A673 (cell line): ENCODE measurements at regions not wholly inside any gene's neighbourhood (a gene's known extent, or its start where the extent isn't known, plus 50 kb on each side); places are given as distances from the start of the nearest gene placed in this dataset.

Source experiments
- BruUV-seq: library from RNA; stranded (reverse); fragments of 400-500 nt; replicated peaks from 2 replicates; lab custom pipeline; 2021; lab: Mats Ljungman, UMichigan
- CTCF ChIA-PET: fragments of 300-600 bp; sonication (Branson Sonifier 250); formaldehyde crosslinking; loops from one replicate; lab custom pipeline; 2022; ENCODE audit warnings: antibody characterized with exemption; lab: Charles Lee
- POLR2A ChIA-PET: fragments of 300-600 bp; sonication (Branson Sonifier 250); formaldehyde crosslinking; loops from one replicate; lab custom pipeline; 2022; ENCODE audit warnings: antibody characterized with exemption; ENCODE audit not compliant: low non-redundant PET; lab: Charles Lee
- DNase-seq: peaks from one replicate; pipeline ENCODE4 v3.0.0-alpha.2; 2015; ENCODE audit warnings: low spot score
- H3K27ac ChIP-seq: fragments of 200-600 bp; sonication (generic); 2 replicates; pipeline ENCODE4 v1.5.1; 2016; ENCODE audit warnings: mixed run types, low read depth, mild to moderate bottlenecking, mixed read lengths, antibody characterized with exemption, low read length; ENCODE audit not compliant: poor library complexity, severe bottlenecking
- H3K27me3 ChIP-seq: fragments of 200-600 bp; sonication (generic); replicated peaks from 2 replicates; pipeline ENCODE4 v1.6.1; 2017; ENCODE audit warnings: mixed run types, low read depth, mild to moderate bottlenecking, mixed read lengths, antibody characterized with exemption, low read length; ENCODE audit not compliant: insufficient read depth, poor library complexity
- H3K36me3 ChIP-seq: fragments of 200-600 bp; sonication (generic); 2 replicates; pipeline ENCODE4 v1.6.1; 2016; ENCODE audit warnings: mixed run types, mild to moderate bottlenecking, mixed read lengths, antibody characterized with exemption, low read length; ENCODE audit not compliant: insufficient read depth, poor library complexity, severe bottlenecking
- H3K4me1 ChIP-seq: fragments of 200-600 bp; sonication (generic); 2 replicates; pipeline ENCODE4 v1.6.1; 2017; ENCODE audit warnings: mixed run types, mild to moderate bottlenecking, mixed read lengths, antibody characterized with exemption, low read length; ENCODE audit not compliant: insufficient read depth, poor library complexity, severe bottlenecking
- H3K4me3 ChIP-seq: fragments of 200-600 bp; sonication (generic); 2 replicates; pipeline ENCODE4 v1.5.1; 2016; ENCODE audit warnings: low read depth, mixed run types, mild to moderate bottlenecking, mixed read lengths, low read length; ENCODE audit not compliant: poor library complexity, severe bottlenecking
- H3K9me3 ChIP-seq: fragments of 200-600 bp; sonication (generic); 2 replicates; pipeline ENCODE4 v1.6.1; 2016; ENCODE audit warnings: mixed run types, low read depth, mild to moderate bottlenecking, mixed read lengths, antibody characterized with exemption, low read length; ENCODE audit not compliant: poor library complexity, severe bottlenecking
- EZH2 ChIP-seq: fragments of 200-600 bp; sonication (generic); IDR thresholded peaks from 2 replicates; pipeline ENCODE4 v1.6.1; 2017; ENCODE audit warnings: borderline replicate concordance, low read depth, mild to moderate bottlenecking, mixed read lengths, antibody characterized with exemption, low read length; ENCODE audit not compliant: poor library complexity, severe bottlenecking
- intact Hi-C: fragments of 100-400 bp; cut with micrococcal nuclease; formaldehyde crosslinking; loops from one replicate; pipeline ENCODE4 v1.10.0; 2022; ENCODE audit not compliant: unreplicated experiment
- TF ChIP-seq, protein P1 (sequence below): fragments of 300-800, 200-600 bp; sonication (generic); conservative IDR thresholded peaks from 2 replicates; pipeline ENCODE4 v1.5.1; 2017; ENCODE audit warnings: low read depth, mild to moderate bottlenecking, antibody characterized with exemption, low read length, moderate library complexity, mixed read lengths

DNA sequence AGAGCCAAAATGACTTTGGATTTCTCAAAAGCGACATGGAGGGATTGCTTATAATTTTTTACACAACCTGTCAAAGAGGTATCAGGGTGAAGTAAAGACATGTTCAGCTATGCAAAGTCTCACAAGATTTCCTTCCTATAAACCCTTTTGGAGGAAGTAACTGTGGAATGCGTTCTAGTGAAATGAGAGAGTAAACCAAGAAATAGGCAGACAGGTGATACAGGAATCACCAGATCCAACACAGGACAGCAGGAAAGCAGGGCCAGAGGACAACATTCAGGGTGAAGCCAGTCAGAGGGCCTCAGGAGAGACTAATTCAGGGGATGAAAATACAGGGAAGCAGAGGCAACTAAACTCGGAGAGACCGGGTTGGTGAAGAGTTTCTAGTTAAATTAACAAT, 90.4 kb upstream of the MTNR1B start:
- TF ChIP-seq EZH2: no peak
- TF ChIP-seq, protein P1, sequence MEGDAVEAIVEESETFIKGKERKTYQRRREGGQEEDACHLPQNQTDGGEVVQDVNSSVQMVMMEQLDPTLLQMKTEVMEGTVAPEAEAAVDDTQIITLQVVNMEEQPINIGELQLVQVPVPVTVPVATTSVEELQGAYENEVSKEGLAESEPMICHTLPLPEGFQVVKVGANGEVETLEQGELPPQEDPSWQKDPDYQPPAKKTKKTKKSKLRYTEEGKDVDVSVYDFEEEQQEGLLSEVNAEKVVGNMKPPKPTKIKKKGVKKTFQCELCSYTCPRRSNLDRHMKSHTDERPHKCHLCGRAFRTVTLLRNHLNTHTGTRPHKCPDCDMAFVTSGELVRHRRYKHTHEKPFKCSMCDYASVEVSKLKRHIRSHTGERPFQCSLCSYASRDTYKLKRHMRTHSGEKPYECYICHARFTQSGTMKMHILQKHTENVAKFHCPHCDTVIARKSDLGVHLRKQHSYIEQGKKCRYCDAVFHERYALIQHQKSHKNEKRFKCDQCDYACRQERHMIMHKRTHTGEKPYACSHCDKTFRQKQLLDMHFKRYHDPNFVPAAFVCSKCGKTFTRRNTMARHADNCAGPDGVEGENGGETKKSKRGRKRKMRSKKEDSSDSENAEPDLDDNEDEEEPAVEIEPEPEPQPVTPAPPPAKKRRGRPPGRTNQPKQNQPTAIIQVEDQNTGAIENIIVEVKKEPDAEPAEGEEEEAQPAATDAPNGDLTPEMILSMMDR: no peak
- no peak overlapping the region for H3K27ac ChIP-seq
- intact Hi-C loops: no loop called here
- no TSS peak for BruUV-seq
- no peak for DNase-seq
- no peaks in the 10 kb centered on the region for H3K27me3 ChIP-seq
- H3K4me1 ChIP-seq: no peaks in the 10 kb centered on the region
- no peaks in the 10 kb centered on the region for H3K9me3 ChIP-seq
- POLR2A ChIA-PET: no interaction called here
- no peak overlapping the region for H3K4me3 ChIP-seq
- no peaks in the 10 kb centered on the region for H3K36me3 ChIP-seq
- CTCF ChIA-PET: no interaction called here

DNA sequence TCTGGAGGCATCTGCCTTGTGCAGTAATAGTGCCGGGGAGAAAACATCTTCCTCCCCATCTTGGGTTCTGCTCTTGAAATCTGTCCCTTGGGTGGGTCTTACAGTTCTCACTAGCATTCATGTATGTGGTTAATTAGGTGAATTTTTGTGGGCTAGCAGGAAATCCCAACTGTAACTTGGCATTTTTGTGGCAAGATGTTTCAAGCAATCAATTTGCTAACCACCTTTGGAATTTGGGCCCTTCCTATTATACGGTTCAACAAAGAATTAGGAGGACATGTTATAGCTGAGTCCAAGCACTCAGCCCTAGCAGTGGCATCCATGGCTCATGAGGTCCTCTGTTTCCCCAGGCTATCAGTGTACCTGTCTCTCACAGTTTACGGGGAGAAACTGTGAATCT, 89.1 kb upstream of the MTNR1B start:
- no peaks in the 10 kb centered on the region for H3K4me1 ChIP-seq
- CTCF ChIA-PET: no interaction called here
- H3K9me3 ChIP-seq: no peaks in the 10 kb centered on the region
- peak; percentile 12 for DNase-seq
- H3K36me3 ChIP-seq: no peaks in the 10 kb centered on the region
- POLR2A ChIA-PET: no interaction called here
- intact Hi-C loops: loop anchor here (10.0 kb wide), 3 partner anchors 446 to 1966 kb away; no protein-coding TSS in a partner anchor
- BruUV-seq: no TSS peak
- no peak overlapping the region for H3K4me3 ChIP-seq
- no peaks in the 10 kb centered on the region for H3K27me3 ChIP-seq
- TF ChIP-seq, protein P1: no peak
- TF ChIP-seq EZH2: no peak
- H3K27ac ChIP-seq: no peak overlapping the region

DNA sequence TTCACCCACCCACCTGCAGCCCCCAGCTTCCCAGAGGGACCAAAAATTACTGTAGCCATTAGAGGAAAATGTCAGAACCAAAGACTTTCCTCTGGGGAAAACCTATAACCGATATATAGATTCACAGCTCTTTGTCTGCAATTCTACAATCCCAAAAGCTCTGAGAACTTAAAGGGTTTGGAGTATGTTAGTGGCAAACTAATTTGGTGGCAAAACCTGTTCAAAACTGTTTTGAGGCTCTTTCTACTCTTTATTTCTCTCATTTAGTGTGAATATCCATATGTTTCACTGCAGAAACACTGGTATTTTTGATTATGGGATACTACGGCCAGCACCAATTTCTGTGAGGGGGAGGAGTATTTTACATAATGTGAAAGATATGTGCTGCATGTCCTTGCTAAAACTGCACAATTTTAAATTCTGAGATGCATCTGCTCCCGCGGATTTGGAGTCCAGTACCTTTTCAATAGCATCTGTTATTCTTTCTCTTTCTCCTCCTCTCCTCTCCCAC, 87.5 kb upstream of the MTNR1B start:
- BruUV-seq: no TSS peak
- no peak overlapping the region for H3K27ac ChIP-seq
- ChIA-PET POLR2A (no interaction called here), CTCF (no interaction called here)
- no peak for DNase-seq
- H3K9me3 ChIP-seq: no peaks in the 10 kb centered on the region
- no peak overlapping the region for H3K4me3 ChIP-seq
- no peaks in the 10 kb centered on the region for H3K27me3 ChIP-seq
- intact Hi-C loops: loop anchor here (10.0 kb wide), 3 partner anchors 447 to 1967 kb away; no protein-coding TSS in a partner anchor
- no peak for TF ChIP-seq EZH2
- TF ChIP-seq, protein P1: no peak
- peaks cover 6% of the 10 kb centered on the region for H3K4me1 ChIP-seq
- H3K36me3 ChIP-seq: no peaks in the 10 kb centered on the region
